OCI-LY7 (cell line): ENCODE measurements at regions not wholly inside any gene's neighbourhood (a gene's known extent, or its start where the extent isn't known, plus 50 kb on each side); places are given as distances from the start of the nearest gene placed in this dataset.

Source experiments
- BruUV-seq: library from RNA; stranded (reverse); fragments of 400-500 nt; replicated peaks from 2 replicates; lab custom pipeline; 2021; lab: Mats Ljungman, UMichigan
- CTCF ChIA-PET: fragments of 300-600 bp; sonication (Branson Sonifier 250); formaldehyde crosslinking; loops from one replicate; lab custom pipeline; 2022; ENCODE audit warnings: antibody characterized with exemption; ENCODE audit not compliant: unreplicated experiment; lab: Charles Lee
- POLR2A ChIA-PET: fragments of 300-600 bp; sonication (Branson Sonifier 250); formaldehyde crosslinking; loops from one replicate; lab custom pipeline; 2022; ENCODE audit warnings: antibody characterized with exemption; lab: Charles Lee
- DNase-seq: peaks from one replicate; pipeline ENCODE4 v3.0.0-alpha.2; 2015; ENCODE audit warnings: low spot score
- H2AFZ ChIP-seq: fragments of 200-600 bp; sonication (generic), shearing (Covaris generic); 2 replicates; pipeline ENCODE4 v1.6.1; 2014; ENCODE audit warnings: mild to moderate bottlenecking, antibody characterized with exemption, low read length, moderate library complexity
- H3K27ac ChIP-seq: fragments of 200-600 bp; sonication (generic); 2 replicates; pipeline ENCODE4 v1.5.1; 2014; ENCODE audit warnings: mixed run types, low read depth, mild to moderate bottlenecking, moderate library complexity, low read length, inconsistent platforms; ENCODE audit not compliant: poor library complexity, severe bottlenecking
- H3K36me3 ChIP-seq: fragments of 200-600 bp; sonication (generic); 2 replicates; pipeline ENCODE4 v1.6.1; 2014; ENCODE audit warnings: mild to moderate bottlenecking, antibody characterized with exemption, low read length, moderate library complexity, mixed read lengths; ENCODE audit not compliant: insufficient read depth
- H3K4me1 ChIP-seq: fragments of 200-600 bp; sonication (generic); 2 replicates; pipeline ENCODE4 v1.5.1; 2014; ENCODE audit warnings: mild to moderate bottlenecking, low read length; ENCODE audit not compliant: insufficient read depth, poor library complexity, severe bottlenecking
- H3K4me2 ChIP-seq: fragments of 200-600 bp; sonication (generic); 2 replicates; pipeline ENCODE4 v1.6.1; 2014; ENCODE audit warnings: mild to moderate bottlenecking, low read length
- H3K4me3 ChIP-seq: fragments of 200-600 bp; sonication (generic); 2 replicates; pipeline ENCODE4 v1.5.1; 2014; ENCODE audit warnings: mild to moderate bottlenecking, low read depth, low read length; ENCODE audit not compliant: poor library complexity, severe bottlenecking
- H3K79me2 ChIP-seq: fragments of 200-600 bp; sonication (generic); 2 replicates; pipeline ENCODE4 v1.6.1; 2016; ENCODE audit warnings: low read depth, mild to moderate bottlenecking, low read length, moderate library complexity, mixed read lengths; ENCODE audit not compliant: insufficient read depth
- H3K9me2 ChIP-seq: fragments of 200-600 bp; sonication (generic); 2 replicates; pipeline ENCODE4 v1.6.1; 2016; ENCODE audit warnings: mild to moderate bottlenecking, low read length, mixed read lengths; ENCODE audit not compliant: insufficient read depth
- H3K9me3 ChIP-seq: fragments of 200-600 bp; sonication (generic); 2 replicates; pipeline ENCODE4 v1.6.1; 2014; ENCODE audit warnings: mild to moderate bottlenecking, mixed run types, low read length, mixed read lengths
- H4K20me1 ChIP-seq: fragments of 200-600 bp; sonication (generic); 2 replicates; pipeline ENCODE4 v1.6.1; 2014; ENCODE audit warnings: mild to moderate bottlenecking, antibody characterized with exemption, low read length, moderate library complexity, mixed read lengths; ENCODE audit not compliant: insufficient read depth
- EZH2phosphoT487 ChIP-seq: fragments of 200-600 bp; sonication (generic); IDR thresholded peaks from 2 replicates; pipeline ENCODE4 v1.6.1; 2018; ENCODE audit warnings: low read depth, borderline replicate concordance, mild to moderate bottlenecking, mixed run types, antibody characterized with exemption, low read length, moderate library complexity, mixed read lengths
- intact Hi-C: fragments of 100-400 bp; cut with micrococcal nuclease; formaldehyde crosslinking; loops from one replicate; pipeline ENCODE4 v1.10.0; 2022; ENCODE audit not compliant: unreplicated experiment
- TF ChIP-seq, protein P1 (sequence below): fragments of 200-600 bp; sonication (generic); conservative IDR thresholded peaks from 2 replicates; pipeline ENCODE4 v1.5.1; 2014; ENCODE audit warnings: mild to moderate bottlenecking, antibody characterized with exemption, low read length, moderate library complexity, mixed read lengths

DNA sequence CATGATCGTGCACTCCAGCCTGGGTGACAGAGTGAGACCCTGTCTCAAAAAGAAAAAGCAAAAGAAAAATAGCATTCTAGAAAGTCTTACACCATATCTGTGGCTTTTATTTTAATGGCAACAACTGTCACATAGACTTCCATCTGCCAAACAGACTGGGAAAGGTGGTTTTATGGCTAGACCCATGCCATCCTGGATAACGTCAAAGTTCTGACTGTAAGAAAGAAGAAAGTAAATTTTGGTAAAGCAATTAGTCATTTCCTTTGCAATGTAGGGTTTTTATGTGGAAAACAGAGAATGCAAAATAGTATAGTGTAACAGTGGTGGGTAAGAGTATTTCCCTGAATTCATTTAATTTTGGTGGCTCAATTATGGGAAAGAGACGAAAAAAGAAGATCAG lies 75.5 kb upstream of the BARX2 start:
- Histone ChIP-seq H3K9me3 (no peaks in the 10 kb centered on the region), H3K9me2 (no peaks in the 10 kb centered on the region), H3K4me2 (no peak overlapping the region), H3K4me1 (no peaks in the 10 kb centered on the region), H2AFZ (no peak overlapping the region), H3K27ac (no peak overlapping the region), H3K79me2 (no peaks in the 10 kb centered on the region), H3K4me3 (no peak overlapping the region), H4K20me1 (no peaks in the 10 kb centered on the region), H3K36me3 (no peaks in the 10 kb centered on the region)
- CTCF ChIA-PET, result no interaction called here
- intact Hi-C loops, result no loop called here
- BruUV-seq, result no TSS peak
- POLR2A ChIA-PET, result no interaction called here
- TF ChIP-seq, protein P1, sequence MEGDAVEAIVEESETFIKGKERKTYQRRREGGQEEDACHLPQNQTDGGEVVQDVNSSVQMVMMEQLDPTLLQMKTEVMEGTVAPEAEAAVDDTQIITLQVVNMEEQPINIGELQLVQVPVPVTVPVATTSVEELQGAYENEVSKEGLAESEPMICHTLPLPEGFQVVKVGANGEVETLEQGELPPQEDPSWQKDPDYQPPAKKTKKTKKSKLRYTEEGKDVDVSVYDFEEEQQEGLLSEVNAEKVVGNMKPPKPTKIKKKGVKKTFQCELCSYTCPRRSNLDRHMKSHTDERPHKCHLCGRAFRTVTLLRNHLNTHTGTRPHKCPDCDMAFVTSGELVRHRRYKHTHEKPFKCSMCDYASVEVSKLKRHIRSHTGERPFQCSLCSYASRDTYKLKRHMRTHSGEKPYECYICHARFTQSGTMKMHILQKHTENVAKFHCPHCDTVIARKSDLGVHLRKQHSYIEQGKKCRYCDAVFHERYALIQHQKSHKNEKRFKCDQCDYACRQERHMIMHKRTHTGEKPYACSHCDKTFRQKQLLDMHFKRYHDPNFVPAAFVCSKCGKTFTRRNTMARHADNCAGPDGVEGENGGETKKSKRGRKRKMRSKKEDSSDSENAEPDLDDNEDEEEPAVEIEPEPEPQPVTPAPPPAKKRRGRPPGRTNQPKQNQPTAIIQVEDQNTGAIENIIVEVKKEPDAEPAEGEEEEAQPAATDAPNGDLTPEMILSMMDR, result no peak
- no peak for TF ChIP-seq EZH2phosphoT487
- DNase-seq, result no peak

DNA sequence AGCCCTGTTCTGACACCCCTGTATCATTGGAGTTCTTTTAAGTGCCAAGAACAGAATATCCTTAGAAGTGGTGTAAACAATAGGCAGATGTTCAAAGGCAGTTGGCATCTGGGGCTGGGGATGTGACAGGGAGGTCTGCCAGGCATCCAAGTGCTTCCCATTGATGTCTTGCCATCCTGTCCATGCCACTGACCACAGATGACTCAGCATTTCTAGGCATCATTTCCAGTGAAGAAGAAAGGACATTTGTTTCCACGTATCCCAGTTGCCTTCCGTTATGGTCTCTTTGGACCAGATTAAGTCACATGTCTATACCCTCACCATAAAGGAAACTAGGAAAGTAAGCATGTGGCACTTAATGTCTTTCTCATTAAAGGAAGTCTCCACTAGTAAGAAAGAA lies 76.7 kb upstream of the BARX2 start:
- ChIA-PET POLR2A (no interaction called here), CTCF (no interaction called here)
- Histone ChIP-seq H3K4me1 (no peaks in the 10 kb centered on the region), H4K20me1 (no peaks in the 10 kb centered on the region), H3K9me2 (no peaks in the 10 kb centered on the region), H3K9me3 (no peaks in the 10 kb centered on the region), H3K4me2 (no peak overlapping the region), H2AFZ (no peak overlapping the region), H3K79me2 (no peaks in the 10 kb centered on the region), H3K4me3 (no peak overlapping the region), H3K36me3 (no peaks in the 10 kb centered on the region), H3K27ac (no peak overlapping the region)
- no TSS peak for BruUV-seq
- TF ChIP-seq, protein P1, result no peak
- no peak for DNase-seq
- intact Hi-C loops, result no loop called here

DNA sequence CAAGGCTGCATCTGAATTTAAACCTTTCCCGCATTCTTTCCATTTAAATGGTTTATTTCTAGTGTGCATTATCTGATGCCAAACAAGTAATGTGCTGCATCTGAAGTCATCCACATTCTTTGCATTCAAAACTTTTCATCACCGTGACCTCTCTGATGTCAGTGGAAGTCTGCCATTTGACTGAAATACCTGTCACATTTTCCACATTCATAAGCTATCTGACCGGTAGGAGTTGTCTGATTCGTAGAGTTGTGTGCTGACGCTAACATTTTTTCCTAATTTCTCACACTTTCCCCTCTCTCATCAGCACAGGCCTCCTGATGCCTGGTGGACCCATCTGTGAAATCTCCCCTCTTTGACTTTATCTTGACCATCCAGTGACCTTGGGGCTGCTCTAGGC lies 79.9 kb upstream of the BARX2 start:
- Histone ChIP-seq H3K4me3 (no peak overlapping the region), H3K4me1 (no peaks in the 10 kb centered on the region), H2AFZ (no peak overlapping the region), H3K79me2 (no peaks in the 10 kb centered on the region), H4K20me1 (no peaks in the 10 kb centered on the region), H3K27ac (no peak overlapping the region), H3K4me2 (no peak overlapping the region), H3K9me2 (no peaks in the 10 kb centered on the region), H3K36me3 (no peaks in the 10 kb centered on the region), H3K9me3 (no peaks in the 10 kb centered on the region)
- TF ChIP-seq, protein P1, result no peak
- no peak for TF ChIP-seq EZH2phosphoT487
- ChIA-PET CTCF (no interaction called here), POLR2A (no interaction called here)
- intact Hi-C loops, result no loop called here
- no peak for DNase-seq
- BruUV-seq, result no TSS peak
